Calu3 (cell line): ENCODE measurements at regions not wholly inside any gene's neighbourhood (a gene's known extent, or its start where the extent isn't known, plus 50 kb on each side); places are given as distances from the start of the nearest gene placed in this dataset.

Source experiments
- BruUV-seq: library from RNA; stranded (reverse); fragments of 400-500 nt; replicated peaks from 2 replicates; lab custom pipeline; 2021; lab: Mats Ljungman, UMichigan
- CTCF ChIA-PET: fragments of 300-600 bp; sonication (Branson Sonifier 250); formaldehyde crosslinking; loops from one replicate; lab custom pipeline; 2022; ENCODE audit warnings: antibody characterized with exemption; lab: Charles Lee
- DNase-seq: peaks from one replicate; pipeline ENCODE4 v3.0.0; 2022
- H3K27ac Mint-ChIP-seq: one replicate; pipeline ENCODE4 v1.8.0; 2022; ENCODE audit warnings: mixed read lengths; ENCODE audit not compliant: unreplicated experiment
- H3K27me3 Mint-ChIP-seq: one replicate; pipeline ENCODE4 v1.8.0; 2022; ENCODE audit warnings: mixed read lengths; ENCODE audit not compliant: unreplicated experiment
- H3K36me3 Mint-ChIP-seq: one replicate; pipeline ENCODE4 v1.8.0; 2022; ENCODE audit warnings: mild to moderate bottlenecking, moderate library complexity, mixed read lengths; ENCODE audit not compliant: insufficient read depth, unreplicated experiment
- H3K4me1 Mint-ChIP-seq: one replicate; pipeline ENCODE4 v1.8.0; 2022; ENCODE audit warnings: mild to moderate bottlenecking, low read depth, mixed read lengths; ENCODE audit not compliant: unreplicated experiment
- H3K4me3 Mint-ChIP-seq: one replicate; pipeline ENCODE4 v1.8.0; 2022; ENCODE audit warnings: mild to moderate bottlenecking, low read depth, moderate library complexity, mixed read lengths; ENCODE audit not compliant: unreplicated experiment
- H3K9me3 Mint-ChIP-seq: one replicate; pipeline ENCODE4 v1.8.0; 2022; ENCODE audit warnings: low read depth, mixed read lengths; ENCODE audit not compliant: unreplicated experiment
- intact Hi-C: fragments of 100-400 bp; cut with micrococcal nuclease; formaldehyde crosslinking; loops from one replicate; pipeline ENCODE4 v1.10.0; 2022; ENCODE audit not compliant: unreplicated experiment
- TF ChIP-seq, protein P1 (sequence below): fragments of 200-600 bp; IDR thresholded peaks from one replicate; pipeline ENCODE4 v1.8.0; 2022; ENCODE audit warnings: antibody characterized with exemption; ENCODE audit not compliant: unreplicated experiment

DNA sequence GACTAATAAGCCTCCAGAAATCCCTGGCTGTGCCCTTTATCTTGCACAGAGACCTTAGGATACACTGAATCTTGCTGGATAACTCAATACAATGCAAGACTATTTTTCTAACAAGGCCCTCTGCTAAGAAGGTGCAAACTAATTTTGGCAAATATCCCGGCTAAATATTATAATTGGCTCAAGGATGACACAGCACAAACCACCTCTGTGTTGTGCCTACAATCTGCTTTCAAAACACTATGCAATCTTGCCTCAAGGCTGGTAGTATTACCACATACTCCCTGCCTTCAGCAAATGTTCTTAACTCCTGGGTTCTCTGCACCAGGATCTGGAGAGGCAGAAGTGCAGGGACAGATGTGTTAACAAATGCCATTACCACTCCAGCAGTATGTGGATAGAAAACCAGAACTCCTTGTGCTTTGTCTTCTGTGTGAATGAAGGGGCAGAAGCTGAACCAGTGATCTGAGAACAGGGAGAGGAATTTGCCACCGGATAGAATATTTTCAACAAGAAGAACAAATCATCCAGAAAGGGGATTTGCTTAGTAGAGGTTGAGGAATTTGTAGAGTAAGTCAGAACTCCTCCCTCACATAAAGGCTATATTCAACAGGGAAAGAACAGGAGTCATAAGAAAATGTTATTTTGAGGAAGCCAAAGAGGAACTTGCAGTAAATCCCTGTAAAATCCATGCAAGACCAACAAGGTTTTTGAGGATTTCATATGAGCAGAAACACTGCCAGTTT is 74.1 kb upstream of the SLC4A11 start:
- DNase-seq: no peak
- H3K9me3 Mint-ChIP-seq: no peaks in the 10 kb centered on the region
- TF ChIP-seq, protein P1, sequence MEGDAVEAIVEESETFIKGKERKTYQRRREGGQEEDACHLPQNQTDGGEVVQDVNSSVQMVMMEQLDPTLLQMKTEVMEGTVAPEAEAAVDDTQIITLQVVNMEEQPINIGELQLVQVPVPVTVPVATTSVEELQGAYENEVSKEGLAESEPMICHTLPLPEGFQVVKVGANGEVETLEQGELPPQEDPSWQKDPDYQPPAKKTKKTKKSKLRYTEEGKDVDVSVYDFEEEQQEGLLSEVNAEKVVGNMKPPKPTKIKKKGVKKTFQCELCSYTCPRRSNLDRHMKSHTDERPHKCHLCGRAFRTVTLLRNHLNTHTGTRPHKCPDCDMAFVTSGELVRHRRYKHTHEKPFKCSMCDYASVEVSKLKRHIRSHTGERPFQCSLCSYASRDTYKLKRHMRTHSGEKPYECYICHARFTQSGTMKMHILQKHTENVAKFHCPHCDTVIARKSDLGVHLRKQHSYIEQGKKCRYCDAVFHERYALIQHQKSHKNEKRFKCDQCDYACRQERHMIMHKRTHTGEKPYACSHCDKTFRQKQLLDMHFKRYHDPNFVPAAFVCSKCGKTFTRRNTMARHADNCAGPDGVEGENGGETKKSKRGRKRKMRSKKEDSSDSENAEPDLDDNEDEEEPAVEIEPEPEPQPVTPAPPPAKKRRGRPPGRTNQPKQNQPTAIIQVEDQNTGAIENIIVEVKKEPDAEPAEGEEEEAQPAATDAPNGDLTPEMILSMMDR: no peak
- H3K4me1 Mint-ChIP-seq: no peaks in the 10 kb centered on the region
- CTCF ChIA-PET: no interaction called here
- BruUV-seq: no TSS peak
- no peak overlapping the region for H3K27ac Mint-ChIP-seq
- intact Hi-C loops: no loop called here
- H3K27me3 Mint-ChIP-seq: no peaks in the 10 kb centered on the region
- H3K36me3 Mint-ChIP-seq: peaks cover 5% of the 10 kb centered on the region
- H3K4me3 Mint-ChIP-seq: no peak overlapping the region

DNA sequence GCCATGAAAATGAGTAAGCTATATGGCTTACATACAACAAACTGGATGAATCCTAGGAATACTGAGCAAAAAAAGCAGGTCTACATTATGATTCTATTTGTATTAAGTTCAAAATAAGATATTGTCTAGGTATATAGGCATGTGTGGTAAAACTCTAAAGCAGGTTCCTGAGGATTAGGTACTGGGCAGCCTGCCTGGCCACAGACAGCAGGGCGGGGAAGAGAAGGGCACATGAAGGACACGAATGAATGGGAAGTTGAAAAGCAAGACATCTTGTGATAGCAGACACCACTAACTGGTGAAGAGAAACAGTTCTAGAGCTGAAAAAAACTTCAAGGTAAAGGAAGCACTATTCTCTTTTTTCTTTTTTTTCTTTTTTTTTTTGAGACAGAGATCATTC is 72.6 kb upstream of the SLC4A11 start:
- TF ChIP-seq, protein P1: no peak
- H3K4me3 Mint-ChIP-seq: no peak overlapping the region
- DNase-seq: no peak
- H3K36me3 Mint-ChIP-seq: no peaks in the 10 kb centered on the region
- BruUV-seq: no TSS peak
- intact Hi-C loops: no loop called here
- no peaks in the 10 kb centered on the region for H3K4me1 Mint-ChIP-seq
- no peaks in the 10 kb centered on the region for H3K9me3 Mint-ChIP-seq
- no peaks in the 10 kb centered on the region for H3K27me3 Mint-ChIP-seq
- H3K27ac Mint-ChIP-seq: no peak overlapping the region
- CTCF ChIA-PET: no interaction called here

DNA sequence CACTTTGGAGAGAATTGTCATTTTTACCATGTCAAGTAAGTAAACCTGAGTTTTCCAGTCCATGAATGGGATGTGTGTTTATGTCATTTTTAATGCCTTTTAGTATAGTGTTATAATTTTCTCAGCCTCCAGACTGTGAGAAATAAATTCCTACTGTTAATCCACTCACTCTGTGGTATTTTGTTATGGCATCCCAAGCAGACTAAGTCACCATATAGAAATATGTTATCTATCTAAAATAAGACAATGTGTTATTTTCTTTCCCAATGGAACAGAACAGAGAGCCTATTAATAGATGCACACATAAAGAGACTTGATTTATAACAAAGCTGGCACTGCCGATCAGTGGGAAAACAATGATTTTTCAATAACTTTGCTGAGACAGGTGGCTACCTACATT is 70.2 kb upstream of the SLC4A11 start:
- TF ChIP-seq, protein P1: no peak
- DNase-seq: no peak
- CTCF ChIA-PET: no interaction called here
- Mint-ChIP-seq H3K27ac (no peak overlapping the region), H3K4me1 (no peaks in the 10 kb centered on the region), H3K27me3 (no peaks in the 10 kb centered on the region), H3K9me3 (no peaks in the 10 kb centered on the region), H3K4me3 (no peak overlapping the region), H3K36me3 (no peaks in the 10 kb centered on the region)
- intact Hi-C loops: no loop called here
- no TSS peak for BruUV-seq

DNA sequence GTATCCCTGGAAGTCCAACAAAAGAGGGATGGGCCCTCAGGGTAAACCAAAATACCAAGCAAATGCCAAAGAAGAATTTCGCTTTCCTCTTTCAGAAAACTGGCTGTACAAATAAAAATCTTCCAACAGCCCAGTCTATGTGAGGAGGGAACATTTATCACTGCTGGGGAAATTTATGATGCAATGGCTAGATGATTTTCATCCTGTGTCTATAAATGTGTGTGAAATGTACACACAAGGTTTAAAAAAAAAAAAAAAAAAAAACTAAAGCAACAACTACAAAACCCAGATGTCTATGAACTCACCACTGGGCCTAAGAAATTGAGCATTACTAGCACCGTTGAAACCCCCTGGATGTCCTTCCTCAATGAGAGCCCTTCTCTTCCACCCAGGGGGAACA is 68.7 kb upstream of the SLC4A11 start:
- intact Hi-C loops: no loop called here
- BruUV-seq: no TSS peak
- no peaks in the 10 kb centered on the region for H3K4me1 Mint-ChIP-seq
- H3K36me3 Mint-ChIP-seq: peaks cover 9% of the 10 kb centered on the region
- CTCF ChIA-PET: no interaction called here
- no peak overlapping the region for H3K27ac Mint-ChIP-seq
- H3K4me3 Mint-ChIP-seq: no peak overlapping the region
- DNase-seq: no peak
- TF ChIP-seq, protein P1: no peak
- no peaks in the 10 kb centered on the region for H3K27me3 Mint-ChIP-seq
- H3K9me3 Mint-ChIP-seq: no peaks in the 10 kb centered on the region
